GM13976 (cell line): ENCODE measurements at regions not wholly inside any gene's neighbourhood (a gene's known extent, or its start where the extent isn't known, plus 50 kb on each side); places are given as distances from the start of the nearest gene placed in this dataset.

Experiments used
- DNase-seq: peaks from one replicate; pipeline ENCODE4 v3.0.0; 2012; ENCODE audit warnings: low spot score
- in situ Hi-C: fragments of 300-500 bp; cut with MboI; formaldehyde crosslinking; loops from one replicate; pipeline ENCODE4 v1.12.0; 2022; ENCODE audit warnings: low sequenced_read_pairs, mixed read lengths, inconsistent platforms; ENCODE audit not compliant: unreplicated experiment
- TF ChIP-seq, protein P1 (sequence below): IDR thresholded peaks from 2 replicates; pipeline ENCODE4 v1.5.1; 2012; ENCODE audit warnings: borderline replicate concordance, mild to moderate bottlenecking; ENCODE audit not compliant: insufficient read depth; ENCODE audit errors: extremely low read depth, missing control alignments, control extremely low read depth

DNA sequence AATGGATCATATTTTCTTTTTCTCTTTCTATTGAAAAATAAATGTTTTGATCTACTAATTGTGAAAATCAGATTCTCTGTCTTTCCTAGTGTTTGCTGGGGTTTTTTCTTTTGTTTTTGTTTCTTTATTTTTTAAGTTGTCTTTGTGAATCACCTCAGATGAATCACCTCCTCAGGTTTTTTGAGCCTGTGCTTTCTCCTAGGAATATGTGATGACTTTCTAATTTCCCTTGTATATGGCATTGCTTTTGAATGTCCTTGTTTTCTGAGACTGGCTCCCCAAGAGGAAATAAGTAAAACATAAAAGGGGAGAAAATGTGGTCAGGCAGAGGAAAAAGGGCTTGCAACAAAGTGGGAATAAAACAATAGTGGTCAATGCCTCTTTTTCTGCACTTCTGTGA, 750.0 kb downstream of the ZPLD1 start:
- no peak for DNase-seq
- TF ChIP-seq, protein P1, sequence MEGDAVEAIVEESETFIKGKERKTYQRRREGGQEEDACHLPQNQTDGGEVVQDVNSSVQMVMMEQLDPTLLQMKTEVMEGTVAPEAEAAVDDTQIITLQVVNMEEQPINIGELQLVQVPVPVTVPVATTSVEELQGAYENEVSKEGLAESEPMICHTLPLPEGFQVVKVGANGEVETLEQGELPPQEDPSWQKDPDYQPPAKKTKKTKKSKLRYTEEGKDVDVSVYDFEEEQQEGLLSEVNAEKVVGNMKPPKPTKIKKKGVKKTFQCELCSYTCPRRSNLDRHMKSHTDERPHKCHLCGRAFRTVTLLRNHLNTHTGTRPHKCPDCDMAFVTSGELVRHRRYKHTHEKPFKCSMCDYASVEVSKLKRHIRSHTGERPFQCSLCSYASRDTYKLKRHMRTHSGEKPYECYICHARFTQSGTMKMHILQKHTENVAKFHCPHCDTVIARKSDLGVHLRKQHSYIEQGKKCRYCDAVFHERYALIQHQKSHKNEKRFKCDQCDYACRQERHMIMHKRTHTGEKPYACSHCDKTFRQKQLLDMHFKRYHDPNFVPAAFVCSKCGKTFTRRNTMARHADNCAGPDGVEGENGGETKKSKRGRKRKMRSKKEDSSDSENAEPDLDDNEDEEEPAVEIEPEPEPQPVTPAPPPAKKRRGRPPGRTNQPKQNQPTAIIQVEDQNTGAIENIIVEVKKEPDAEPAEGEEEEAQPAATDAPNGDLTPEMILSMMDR, result no peak
- in situ Hi-C loops, result no loop called here

- no peak for DNase-seq
- TF ChIP-seq, protein P1, result no peak
- in situ Hi-C loops, result no loop called here
Observed at GRCh38 chr3:103189941-103190340, 755.1 kb downstream of the ZPLD1 start.

DNA sequence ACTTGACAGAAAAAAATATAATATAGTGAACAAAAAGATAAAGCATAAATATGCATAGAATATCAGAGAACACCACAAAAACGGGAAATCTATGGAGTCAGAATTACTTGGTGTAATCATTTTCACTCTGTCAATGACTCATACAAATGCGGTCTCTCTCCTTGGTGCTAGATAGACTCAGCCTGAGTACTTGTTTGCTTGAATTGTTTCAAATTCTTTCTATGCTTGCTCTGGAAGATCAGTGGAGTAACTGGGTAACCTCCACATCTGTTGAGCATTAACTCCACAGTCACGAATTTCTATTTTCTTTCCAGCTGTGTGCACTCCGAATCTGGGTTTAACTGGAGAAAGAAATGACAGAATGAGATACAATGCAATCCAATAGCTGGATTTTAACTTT, 760.4 kb downstream of the ZPLD1 start:
- DNase-seq, result no peak
- TF ChIP-seq, protein P1, result no peak
- in situ Hi-C loops, result no loop called here

DNA sequence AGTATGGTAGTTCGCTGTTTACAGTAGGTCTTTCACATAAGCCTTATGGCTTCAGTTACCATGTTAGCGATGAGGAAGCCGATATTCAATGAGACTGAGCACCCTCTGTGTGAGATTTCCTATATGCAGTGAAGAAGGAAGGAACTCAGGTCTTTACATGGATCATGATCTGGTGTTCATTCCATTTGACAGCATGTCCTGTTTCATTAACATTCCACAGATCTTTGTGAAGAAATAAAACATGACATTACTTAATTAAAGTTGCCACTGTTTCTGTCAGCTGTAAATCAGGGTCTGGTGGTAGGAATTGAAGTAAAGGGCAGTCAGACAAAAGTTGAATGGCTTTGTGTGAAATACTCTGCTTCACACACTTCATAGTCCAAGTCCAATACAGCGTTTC, 768.6 kb downstream of the ZPLD1 start:
- DNase-seq, result no peak
- TF ChIP-seq, protein P1, result no peak
- in situ Hi-C loops, result no loop called here

- in situ Hi-C loops, result no loop called here
- TF ChIP-seq, protein P1, result no peak
- DNase-seq, result no peak
Observed at GRCh38 chr3:103210583-103210982, 775.8 kb downstream of the ZPLD1 start.

DNA sequence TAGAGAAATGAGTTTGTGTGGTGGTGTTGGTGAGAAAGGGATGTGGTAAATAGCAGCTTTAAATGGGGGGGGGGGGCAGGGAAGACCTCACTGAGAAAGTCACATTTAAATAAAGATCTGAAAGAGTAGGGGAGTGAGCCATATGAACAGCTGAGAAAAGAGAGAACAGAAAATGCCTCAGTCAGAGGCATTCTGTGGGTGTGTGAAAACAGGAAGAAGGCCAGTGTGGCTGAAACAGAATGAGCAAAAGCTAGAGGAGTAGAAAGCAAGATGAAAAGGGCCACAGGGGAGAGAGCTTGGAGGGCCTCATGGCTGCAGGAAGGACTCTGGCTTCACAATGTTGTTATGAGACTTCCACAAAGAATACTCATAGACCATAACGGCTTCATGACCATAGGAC, 783.3 kb downstream of the ZPLD1 start:
- DNase-seq, result peak; percentile 64
- TF ChIP-seq, protein P1, result no peak
- in situ Hi-C loops, result no loop called here

- DNase-seq, result peak; percentile 38
- in situ Hi-C loops, result no loop called here
- TF ChIP-seq, protein P1, result no peak
Observed at GRCh38 chr3:103218793-103219192, 784.0 kb downstream of the ZPLD1 start.
